HCT116 (cell line): ENCODE measurements at regions not wholly inside any gene's neighbourhood (a gene's known extent, or its start where the extent isn't known, plus 50 kb on each side); places are given as distances from the start of the nearest gene placed in this dataset.

Experiments used
- ATAC-seq: fragments of 200-7000 bp; cut with Tn5 transposase; 2 replicates; pipeline ENCODE4 v1.9.1; 2020; ENCODE audit warnings: mild to moderate bottlenecking, moderate library complexity
- BruUV-seq: library from RNA; stranded (reverse); fragments of 400-500 nt; replicated peaks from 2 replicates; lab custom pipeline; 2021; lab: Mats Ljungman, UMichigan
- CTCF ChIA-PET: fragments of 300-600 bp; sonication (Branson Sonifier 250); formaldehyde crosslinking; loops from one replicate; lab custom pipeline; 2021; ENCODE audit warnings: antibody characterized with exemption; lab: Charles Lee
- POLR2A ChIA-PET: fragments of 300-600, 350-600 bp; sonication (Branson Sonifier 250); formaldehyde crosslinking; loops from one replicate; lab custom pipeline; 2021; ENCODE audit warnings: antibody characterized with exemption; lab: Charles Lee
- RAD21 ChIA-PET, 2 experiments: fragments of 300-600 bp; sonication (Branson Sonifier 250); formaldehyde crosslinking; loops; one replicate each; lab custom pipeline; 2023; ENCODE audit warnings: low total read pairs in 2 of 2; ENCODE audit not compliant: uncharacterized antibody in 2 of 2, unreplicated experiment in 2 of 2, low non-redundant PET in 1 of 2; lab: Charles Lee
- DNase-seq: peaks from one replicate; pipeline ENCODE4 v3.0.0-alpha.2; 2010; ENCODE audit warnings: low read depth, low spot score
- H2AFZ ChIP-seq: fragments of 200-600 bp; shearing (Covaris generic), sonication (generic); 2 replicates; pipeline ENCODE4 v1.6.1; 2017; ENCODE audit warnings: low read depth, mixed run types, mixed read lengths, antibody characterized with exemption, low read length; ENCODE audit not compliant: poor library complexity, severe bottlenecking
- H3K27ac ChIP-seq: 2 replicates; pipeline ENCODE4 v1.5.1; 2012; ENCODE audit warnings: low read depth, low read length
- H3K27me3 ChIP-seq: fragments of 200-600 bp; sonication (generic); 2 replicates; pipeline ENCODE4 v1.6.1; 2016; ENCODE audit warnings: mixed run types, low read length, mixed read lengths; ENCODE audit not compliant: insufficient read depth
- H3K36me3 ChIP-seq, 2 experiments: fragments of 200-500 bp in 1 of 2; fragments of 200-600 bp in 1 of 2; sonication (Bioruptor generic) in 1 of 2; sonication (generic) in 1 of 2; 2 replicates each; pipeline versions ENCODE4 v1.5.1 to v1.6.1; 2014 to 2016; ENCODE audit warnings: low read length in 2 of 2, inconsistent platforms in 1 of 2, mixed read lengths in 1 of 2, mixed run types in 1 of 2; ENCODE audit not compliant: insufficient read depth in 2 of 2, control insufficient read depth in 1 of 2
- H3K4me1 ChIP-seq, 2 experiments: fragments of 200-600 bp in 1 of 2; sonication (generic) in 1 of 2; 2 replicates each; pipeline versions ENCODE4 v1.5.1 to v1.6.1; 2012 to 2017; ENCODE audit warnings: low read length in 2 of 2, inconsistent platforms in 1 of 2, mild to moderate bottlenecking in 1 of 2, mixed read lengths in 1 of 2, mixed run types in 1 of 2, moderate library complexity in 1 of 2; ENCODE audit not compliant: insufficient read depth in 2 of 2, control insufficient read depth in 1 of 2
- H3K4me2 ChIP-seq: fragments of 200-600 bp; sonication (generic); 2 replicates; pipeline ENCODE4 v1.6.1; 2017; ENCODE audit warnings: mixed run types, low read length, mixed read lengths
- H3K4me3 ChIP-seq, 2 experiments: fragments of 200-600 bp in 1 of 2; sonication (generic) in 1 of 2; replicated peaks in 1 of 2; 2 replicates each; pipeline ENCODE4 v1.5.1; 2011 to 2016; ENCODE audit warnings: low read length in 2 of 2, control low read depth in 1 of 2, low read depth in 1 of 2, mild to moderate bottlenecking in 1 of 2, mixed read lengths in 1 of 2, mixed run types in 1 of 2
- H3K79me2 ChIP-seq: fragments of 200-600 bp; sonication (generic); 2 replicates; pipeline ENCODE4 v1.6.1; 2017; ENCODE audit warnings: mild to moderate bottlenecking, mixed run types, low read length, moderate library complexity, mixed read lengths; ENCODE audit not compliant: insufficient read depth
- H3K9ac ChIP-seq: fragments of 200-600 bp; sonication (generic); 2 replicates; pipeline ENCODE4 v1.6.1; 2016; ENCODE audit warnings: low read length, mixed read lengths
- H3K9me2 ChIP-seq: fragments of 200-600 bp; sonication (generic), shearing (Covaris generic); 2 replicates; pipeline ENCODE4 v1.6.1; 2017; ENCODE audit warnings: mixed run types, mild to moderate bottlenecking, moderate library complexity; ENCODE audit not compliant: insufficient read depth
- H3K9me3 ChIP-seq, 2 experiments: fragments of 200-500 bp in 1 of 2; fragments of 200-600 bp in 1 of 2; sonication (Bioruptor generic) in 1 of 2; sonication (generic) in 1 of 2; 2 replicates each; pipeline ENCODE4 v1.6.1; 2014 to 2017; ENCODE audit warnings: low read length in 2 of 2, mixed read lengths in 2 of 2, inconsistent platforms in 1 of 2, low read depth in 1 of 2, mild to moderate bottlenecking in 1 of 2, mixed run types in 1 of 2, moderate library complexity in 1 of 2; ENCODE audit not compliant: control insufficient read depth in 1 of 2, insufficient read depth in 1 of 2
- H4K20me1 ChIP-seq: fragments of 200-600 bp; sonication (generic), shearing (Covaris generic); 2 replicates; pipeline ENCODE4 v1.6.1; 2017; ENCODE audit warnings: mixed run types, mild to moderate bottlenecking, moderate library complexity; ENCODE audit not compliant: insufficient read depth
- CBX3 ChIP-seq: IDR thresholded peaks from 2 replicates; pipeline ENCODE4 v1.6.1; 2012; ENCODE audit warnings: low read depth
- CEBPB ChIP-seq: IDR thresholded peaks from 2 replicates; pipeline ENCODE4 v1.6.1; 2012; ENCODE audit warnings: low read depth
- EZH2 ChIP-seq: fragments of 200-600 bp; sonication (generic); IDR thresholded peaks from 2 replicates; pipeline ENCODE4 v1.6.1; 2017; ENCODE audit warnings: antibody characterized with exemption, mixed run types
- EZH2phosphoT487 ChIP-seq: fragments of 200-600 bp; IDR thresholded peaks from 2 replicates; pipeline ENCODE4 v1.6.1; 2018; ENCODE audit warnings: antibody characterized with exemption, borderline replicate concordance
- FOSL1 ChIP-seq: IDR thresholded peaks from 2 replicates; pipeline ENCODE4 v1.6.1; 2012; ENCODE audit warnings: low read depth
- POLR2A ChIP-seq: IDR thresholded peaks from 2 replicates; pipeline ENCODE4 v1.7.0; 2011; ENCODE audit warnings: borderline replicate concordance; ENCODE audit not compliant: insufficient read depth, insufficient read length; ENCODE audit errors: extremely low read depth
- SRF ChIP-seq: IDR thresholded peaks from 2 replicates; pipeline ENCODE4 v1.6.1; 2012; ENCODE audit warnings: low read depth
- ZNF274 ChIP-seq: fragments of 200-500 bp; sonication (Bioruptor generic); IDR thresholded peaks from 2 replicates; pipeline ENCODE4 v1.6.1; 2014; ENCODE audit warnings: mild to moderate bottlenecking, low read depth, low read length, inconsistent platforms
- intact Hi-C: fragments of 100-400 bp; cut with micrococcal nuclease; formaldehyde crosslinking; loops from 2 replicates; pipeline ENCODE4 v1.10.0; 2022
- TF ChIP-seq, protein P1 (sequence below), 3 experiments: fragments of 200-600 bp in 1 of 3; sonication (generic) in 1 of 3; IDR thresholded peaks in 2 of 3; conservative IDR thresholded peaks in 1 of 3; 2 replicates each; pipeline ENCODE4 v1.5.1; 2012 to 2017; ENCODE audit warnings: low read depth in 2 of 3, low read length in 2 of 3, antibody characterized with exemption in 1 of 3, borderline replicate concordance in 1 of 3, control low read depth in 1 of 3, mild to moderate bottlenecking in 1 of 3, mixed read lengths in 1 of 3, mixed run types in 1 of 3, moderate library complexity in 1 of 3; ENCODE audit not compliant: insufficient read depth in 1 of 3
- TF ChIP-seq, protein P2 (sequence below): IDR thresholded peaks from 2 replicates; pipeline ENCODE4 v1.6.1; 2012
- TF ChIP-seq, protein P3 (sequence below): IDR thresholded peaks from 2 replicates; pipeline ENCODE4 v1.6.1; 2011; ENCODE audit warnings: mild to moderate bottlenecking, low read length, moderate library complexity; ENCODE audit not compliant: insufficient replicate concordance; ENCODE audit errors: extremely low read depth

- intact Hi-C loops = no loop called here
- H3K36me3 ChIP-seq = no peaks in the 10 kb centered on the region
- no peaks in the 10 kb centered on the region for H4K20me1 ChIP-seq
- no peak overlapping the region for H3K27ac ChIP-seq
- H3K79me2 ChIP-seq = no peaks in the 10 kb centered on the region
- no peaks in the 10 kb centered on the region for H3K4me1 ChIP-seq
- no TSS peak for BruUV-seq
- no peaks in the 10 kb centered on the region for H3K9me2 ChIP-seq
- H3K9me3 ChIP-seq = no peaks in the 10 kb centered on the region
- POLR2A ChIA-PET = no interaction called here
- DNase-seq (no peak), ATAC-seq (no peak)
- H2AFZ ChIP-seq = no peak overlapping the region
- H3K27me3 ChIP-seq = no peaks in the 10 kb centered on the region
- no peak overlapping the region for H3K4me3 ChIP-seq
- H3K4me2 ChIP-seq = no peak overlapping the region
- no peak for TF ChIP-seq POLR2A
- TF ChIP-seq EZH2 = no peak
- TF ChIP-seq, protein P1, sequence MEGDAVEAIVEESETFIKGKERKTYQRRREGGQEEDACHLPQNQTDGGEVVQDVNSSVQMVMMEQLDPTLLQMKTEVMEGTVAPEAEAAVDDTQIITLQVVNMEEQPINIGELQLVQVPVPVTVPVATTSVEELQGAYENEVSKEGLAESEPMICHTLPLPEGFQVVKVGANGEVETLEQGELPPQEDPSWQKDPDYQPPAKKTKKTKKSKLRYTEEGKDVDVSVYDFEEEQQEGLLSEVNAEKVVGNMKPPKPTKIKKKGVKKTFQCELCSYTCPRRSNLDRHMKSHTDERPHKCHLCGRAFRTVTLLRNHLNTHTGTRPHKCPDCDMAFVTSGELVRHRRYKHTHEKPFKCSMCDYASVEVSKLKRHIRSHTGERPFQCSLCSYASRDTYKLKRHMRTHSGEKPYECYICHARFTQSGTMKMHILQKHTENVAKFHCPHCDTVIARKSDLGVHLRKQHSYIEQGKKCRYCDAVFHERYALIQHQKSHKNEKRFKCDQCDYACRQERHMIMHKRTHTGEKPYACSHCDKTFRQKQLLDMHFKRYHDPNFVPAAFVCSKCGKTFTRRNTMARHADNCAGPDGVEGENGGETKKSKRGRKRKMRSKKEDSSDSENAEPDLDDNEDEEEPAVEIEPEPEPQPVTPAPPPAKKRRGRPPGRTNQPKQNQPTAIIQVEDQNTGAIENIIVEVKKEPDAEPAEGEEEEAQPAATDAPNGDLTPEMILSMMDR (IDR thresholded peaks at IDR 0.05 in 2 of 3, conservative IDR thresholded peaks at IDR 0.05 in 1 of 3; ENCODE audit: borderline replicate concordance in 1 of 3, insufficient read depth in 1 of 3, low read depth in 2 of 3, low read length in 2 of 3) = no peak
- TF ChIP-seq CEBPB = no peak
- no peak for TF ChIP-seq SRF
- no peak for TF ChIP-seq EZH2phosphoT487
- TF ChIP-seq, protein P2, sequence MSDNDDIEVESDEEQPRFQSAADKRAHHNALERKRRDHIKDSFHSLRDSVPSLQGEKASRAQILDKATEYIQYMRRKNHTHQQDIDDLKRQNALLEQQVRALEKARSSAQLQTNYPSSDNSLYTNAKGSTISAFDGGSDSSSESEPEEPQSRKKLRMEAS = no peak
- TF ChIP-seq CBX3 = no peak
- no peak for TF ChIP-seq ZNF274
- TF ChIP-seq, protein P3, sequence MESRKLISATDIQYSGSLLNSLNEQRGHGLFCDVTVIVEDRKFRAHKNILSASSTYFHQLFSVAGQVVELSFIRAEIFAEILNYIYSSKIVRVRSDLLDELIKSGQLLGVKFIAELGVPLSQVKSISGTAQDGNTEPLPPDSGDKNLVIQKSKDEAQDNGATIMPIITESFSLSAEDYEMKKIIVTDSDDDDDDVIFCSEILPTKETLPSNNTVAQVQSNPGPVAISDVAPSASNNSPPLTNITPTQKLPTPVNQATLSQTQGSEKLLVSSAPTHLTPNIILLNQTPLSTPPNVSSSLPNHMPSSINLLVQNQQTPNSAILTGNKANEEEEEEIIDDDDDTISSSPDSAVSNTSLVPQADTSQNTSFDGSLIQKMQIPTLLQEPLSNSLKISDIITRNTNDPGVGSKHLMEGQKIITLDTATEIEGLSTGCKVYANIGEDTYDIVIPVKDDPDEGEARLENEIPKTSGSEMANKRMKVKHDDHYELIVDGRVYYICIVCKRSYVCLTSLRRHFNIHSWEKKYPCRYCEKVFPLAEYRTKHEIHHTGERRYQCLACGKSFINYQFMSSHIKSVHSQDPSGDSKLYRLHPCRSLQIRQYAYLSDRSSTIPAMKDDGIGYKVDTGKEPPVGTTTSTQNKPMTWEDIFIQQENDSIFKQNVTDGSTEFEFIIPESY = no peak
- TF ChIP-seq FOSL1 = no peak
- CTCF ChIA-PET = no interaction called here
- RAD21 ChIA-PET = no interaction called here
- no peak overlapping the region for H3K9ac ChIP-seq
Measured at GRCh38 chr1:96009831-96010434, 711.7 kb upstream of the PTBP2 start.
